HG03139 (cell line): ENCODE measurements at regions not wholly inside any gene's neighbourhood (a gene's known extent, or its start where the extent isn't known, plus 50 kb on each side); places are given as distances from the start of the nearest gene placed in this dataset.

Experiments used
- ATAC-seq: cut with Tn5 transposase; IDR thresholded peaks from one replicate; pipeline ENCODE4 v1.9.1; 2021; ENCODE audit not compliant: unreplicated experiment

GRCh38 chr12:43294916-43295315, 257.1 kb downstream of the ADAMTS20 start:
- no peak for ATAC-seq

- ATAC-seq: no peak
These were observed 257.9 kb downstream of the ADAMTS20 start for GRCh38 chr12:43294147-43294546.

GRCh38 chr12:43293396-43293795, 258.6 kb downstream of the ADAMTS20 start:
- no peak for ATAC-seq

- ATAC-seq: no peak
These were observed 259.3 kb downstream of the ADAMTS20 start for GRCh38 chr12:43292699-43293098.

- no peak for ATAC-seq
These were observed 260.5 kb downstream of the ADAMTS20 start for GRCh38 chr12:43291516-43291915.

GRCh38 chr12:43290836-43291235, 261.2 kb downstream of the ADAMTS20 start:
- ATAC-seq: no peak

- no peak for ATAC-seq
These were observed 262.6 kb downstream of the ADAMTS20 start for GRCh38 chr12:43289426-43289801.

- ATAC-seq: no peak
These were observed 263.2 kb downstream of the ADAMTS20 start for GRCh38 chr12:43288671-43289425.

- no peak for ATAC-seq
These were observed 264.2 kb downstream of the ADAMTS20 start for GRCh38 chr12:43287706-43288383.

GRCh38 chr12:43286986-43287385, 265.0 kb downstream of the ADAMTS20 start:
- no peak for ATAC-seq

- ATAC-seq: no peak
These were observed 266.8 kb downstream of the ADAMTS20 start for GRCh38 chr12:43285159-43285598.

- ATAC-seq: no peak
These were observed 267.4 kb downstream of the ADAMTS20 start for GRCh38 chr12:43284486-43285158.

GRCh38 chr12:43283206-43283605, 268.8 kb downstream of the ADAMTS20 start:
- no peak for ATAC-seq

GRCh38 chr12:43282106-43282505, 269.9 kb downstream of the ADAMTS20 start:
- ATAC-seq: no peak

GRCh38 chr12:43281563-43281962, 270.4 kb downstream of the ADAMTS20 start:
- no peak for ATAC-seq

- ATAC-seq: no peak
These were observed 273.5 kb downstream of the ADAMTS20 start for GRCh38 chr12:43278541-43278832.

GRCh38 chr12:43277651-43278540, 274.1 kb downstream of the ADAMTS20 start:
- peak; percentile 82 for ATAC-seq

GRCh38 chr12:43273467-43273866, 278.5 kb downstream of the ADAMTS20 start:
- no peak for ATAC-seq

GRCh38 chr12:43271659-43272058, 280.3 kb downstream of the ADAMTS20 start:
- no peak for ATAC-seq

GRCh38 chr12:43267818-43268217, 284.2 kb downstream of the ADAMTS20 start:
- no peak for ATAC-seq

GRCh38 chr12:43261701-43262100, 290.3 kb downstream of the ADAMTS20 start:
- no peak for ATAC-seq
